ENCODE measurements at regions not wholly inside any gene's neighbourhood (a gene's known extent, or its start where the extent isn't known, plus 50 kb on each side); places are given as distances from the start of the nearest gene placed in this dataset.
A peak's percentile ranks its signal among the peaks of the same experiment; 100 is the strongest.

- peaks cover 2% of the 10 kb centered on the region; the same call in 1 of the 2 replicates for H3K27me3 ChIP-seq (ENCODE audit: control insufficient read depth, low read length)
- peak overlapping the region; percentile 48 for H3K27ac ChIP-seq (ENCODE audit: low read depth, low read length)
- peaks cover 37% of the 10 kb centered on the region for H3K4me1 ChIP-seq (ENCODE audit: control insufficient read depth, low read length)
- H3K36me3 ChIP-seq (ENCODE audit: control insufficient read depth, low read length) = no peaks in the 10 kb centered on the region
- no peak for TF ChIP-seq CTCF (IDR thresholded peaks at IDR 0.05; ENCODE audit: low read depth, low read length, poor library complexity, severe bottlenecking)
- TF ChIP-seq EZH2phosphoT487 (IDR thresholded peaks at IDR 0.05; ENCODE audit: borderline replicate concordance, low read length) = no peak
- no peaks in the 10 kb centered on the region for H4K20me1 ChIP-seq (ENCODE audit: control insufficient read depth, insufficient read depth, low read depth, low read length)
- no peaks in the 10 kb centered on the region for H3K9me3 ChIP-seq (ENCODE audit: control insufficient read depth, insufficient read depth, low read length)
- no peaks in the 10 kb centered on the region for H3K9me2 ChIP-seq (replicated peaks; ENCODE audit: control insufficient read depth, low read length)
- no peaks in the 10 kb centered on the region for H3K79me2 ChIP-seq (ENCODE audit: control insufficient read depth, low read length)
- 0 out of 2 replicates have a peak overlapping the region, but pooled peaks have one; percentile 34 for H3K4me3 ChIP-seq (ENCODE audit: low read length)
- no peaks in the 10 kb centered on the region for H3F3A ChIP-seq (ENCODE audit: control insufficient read depth, insufficient read depth)
- peak overlapping the region; percentile 52 for H3K4me2 ChIP-seq (ENCODE audit: low read length)
Measured at GRCh38 chr21:35582731-35583130, 477.6 kb downstream of the SETD4 start.

GRCh38 chr21:35581640-35582039 is 478.7 kb downstream of the SETD4 start:
- H3F3A ChIP-seq (ENCODE audit: control insufficient read depth, insufficient read depth) = no peaks in the 10 kb centered on the region
- H3K4me1 ChIP-seq (ENCODE audit: control insufficient read depth, low read length) = peaks cover 37% of the 10 kb centered on the region
- H3K27me3 ChIP-seq (ENCODE audit: control insufficient read depth, low read length) = no peaks in the 10 kb centered on the region
- TF ChIP-seq EZH2phosphoT487 (IDR thresholded peaks at IDR 0.05; ENCODE audit: borderline replicate concordance, low read length) (no peak), CTCF (IDR thresholded peaks at IDR 0.05; ENCODE audit: low read depth, low read length, poor library complexity, severe bottlenecking) (no peak)
- no peaks in the 10 kb centered on the region for H4K20me1 ChIP-seq (ENCODE audit: control insufficient read depth, insufficient read depth, low read depth, low read length)
- H3K27ac ChIP-seq (ENCODE audit: low read depth, low read length) = peak overlapping the region; percentile 48
- no peaks in the 10 kb centered on the region for H3K36me3 ChIP-seq (ENCODE audit: control insufficient read depth, low read length)
- peak overlapping the region; percentile 52 for H3K4me2 ChIP-seq (ENCODE audit: low read length)
- H3K4me3 ChIP-seq (ENCODE audit: low read length) = peak overlapping the region; percentile 34
- no peaks in the 10 kb centered on the region for H3K9me2 ChIP-seq (replicated peaks; ENCODE audit: control insufficient read depth, low read length)
- H3K79me2 ChIP-seq (ENCODE audit: control insufficient read depth, low read length) = no peaks in the 10 kb centered on the region
- no peaks in the 10 kb centered on the region for H3K9me3 ChIP-seq (ENCODE audit: control insufficient read depth, insufficient read depth, low read length)

- Histone ChIP-seq H3K27me3 (ENCODE audit: control insufficient read depth, low read length) (no peaks in the 10 kb centered on the region), H3K4me1 (ENCODE audit: control insufficient read depth, low read length) (peaks cover 30% of the 10 kb centered on the region), H3K4me2 (ENCODE audit: low read length) (no peak overlapping the region), H3K9me2 (replicated peaks; ENCODE audit: control insufficient read depth, low read length) (no peaks in the 10 kb centered on the region), H3K79me2 (ENCODE audit: control insufficient read depth, low read length) (no peaks in the 10 kb centered on the region), H3K4me3 (ENCODE audit: low read length) (no peak overlapping the region), H3F3A (ENCODE audit: control insufficient read depth, insufficient read depth) (no peaks in the 10 kb centered on the region), H4K20me1 (ENCODE audit: control insufficient read depth, insufficient read depth, low read depth, low read length) (no peaks in the 10 kb centered on the region), H3K27ac (ENCODE audit: low read depth, low read length) (no peak overlapping the region), H3K9me3 (ENCODE audit: control insufficient read depth, insufficient read depth, low read length) (no peaks in the 10 kb centered on the region), H3K36me3 (ENCODE audit: control insufficient read depth, low read length) (no peaks in the 10 kb centered on the region)
- TF ChIP-seq CTCF (IDR thresholded peaks at IDR 0.05; ENCODE audit: low read depth, low read length, poor library complexity, severe bottlenecking) (no peak), EZH2phosphoT487 (IDR thresholded peaks at IDR 0.05; ENCODE audit: borderline replicate concordance, low read length) (no peak)
Measured at GRCh38 chr21:35579520-35580293, 480.6 kb downstream of the SETD4 start.

Measured in DOHH2 (cell line).